GM18511 (cell line): ENCODE measurements at regions not wholly inside any gene's neighbourhood (a gene's known extent, or its start where the extent isn't known, plus 50 kb on each side); places are given as distances from the start of the nearest gene placed in this dataset.

Experiments
- ATAC-seq: cut with Tn5 transposase; IDR thresholded peaks from one replicate; pipeline ENCODE4 v1.9.1; 2021; ENCODE audit warnings: mild to moderate bottlenecking, moderate library complexity; ENCODE audit not compliant: unreplicated experiment

- no peak for ATAC-seq
These were observed 1078.5 kb downstream of the TUSC7 start for GRCh38 chr3:117788061-117788460.

- ATAC-seq = no peak
These were observed 1078.9 kb downstream of the TUSC7 start for GRCh38 chr3:117788506-117788905.

GRCh38 chr3:117790235-117790987 lies 1080.8 kb downstream of the TUSC7 start:
- ATAC-seq = no peak

- no peak for ATAC-seq
These were observed 1084.2 kb downstream of the TUSC7 start for GRCh38 chr3:117793622-117794265.

- ATAC-seq = no peak
These were observed 1088.6 kb downstream of the TUSC7 start for GRCh38 chr3:117798221-117798620.

GRCh38 chr3:117798687-117799386 lies 1089.3 kb downstream of the TUSC7 start:
- ATAC-seq = no peak

GRCh38 chr3:117799387-117799735 lies 1089.8 kb downstream of the TUSC7 start:
- no peak for ATAC-seq

GRCh38 chr3:117801912-117802239 lies 1092.3 kb downstream of the TUSC7 start:
- ATAC-seq = no peak

GRCh38 chr3:117809186-117810081 lies 1099.9 kb downstream of the TUSC7 start:
- no peak for ATAC-seq

GRCh38 chr3:117811786-117812185 lies 1102.2 kb downstream of the TUSC7 start:
- ATAC-seq = no peak

GRCh38 chr3:117814975-117815374 lies 1105.4 kb downstream of the TUSC7 start:
- ATAC-seq = no peak

- ATAC-seq = no peak
These were observed 1107.5 kb downstream of the TUSC7 start for GRCh38 chr3:117817103-117817502.

GRCh38 chr3:117818592-117818991 lies 1109.0 kb downstream of the TUSC7 start:
- no peak for ATAC-seq

- ATAC-seq = no peak
These were observed 1111.2 kb downstream of the TUSC7 start for GRCh38 chr3:117820658-117821299.

GRCh38 chr3:117822416-117822815 lies 1112.8 kb downstream of the TUSC7 start:
- no peak for ATAC-seq

- no peak for ATAC-seq
These were observed 1126.7 kb downstream of the TUSC7 start for GRCh38 chr3:117836296-117836695.

GRCh38 chr3:117837391-117837790 lies 1127.8 kb downstream of the TUSC7 start:
- ATAC-seq = no peak

GRCh38 chr3:117842086-117842485 lies 1132.5 kb downstream of the TUSC7 start:
- no peak for ATAC-seq

- no peak for ATAC-seq
These were observed 1133.8 kb downstream of the TUSC7 start for GRCh38 chr3:117843356-117843755.

GRCh38 chr3:117844676-117845075 lies 1135.1 kb downstream of the TUSC7 start:
- no peak for ATAC-seq

GRCh38 chr3:117846238-117846637 lies 1136.7 kb downstream of the TUSC7 start:
- no peak for ATAC-seq
